MCF 10A (cell line): ENCODE measurements at regions not wholly inside any gene's neighbourhood (a gene's known extent, or its start where the extent isn't known, plus 50 kb on each side); places are given as distances from the start of the nearest gene placed in this dataset.

Experiments used
- BruUV-seq: library from RNA; stranded (reverse); fragments of 400-500 nt; replicated peaks from 2 replicates; lab custom pipeline; 2021; lab: Mats Ljungman, UMichigan
- CTCF ChIA-PET: fragments of 300-600 bp; sonication (Branson Sonifier 250); formaldehyde crosslinking; extraction: SDS; loops from one replicate; lab custom pipeline; 2021; ENCODE audit warnings: antibody characterized with exemption, inconsistent platforms; lab: Yijun Ruan, JAX
- POLR2A ChIA-PET: fragments of 300-600, 350-650 bp; sonication (Branson Sonifier 250); formaldehyde crosslinking; extraction: SDS; loops from one replicate; lab custom pipeline; 2020; ENCODE audit warnings: antibody characterized with exemption, inconsistent platforms; lab: Yijun Ruan, JAX
- DNase-seq: peaks from one replicate; pipeline ENCODE4 v3.0.0-alpha.2; 2018; ENCODE audit not compliant: unreplicated experiment
- H3K27ac Mint-ChIP-seq: one replicate; pipeline ENCODE4 v1.8.0; 2022; ENCODE audit warnings: mild to moderate bottlenecking, low read depth, mixed read lengths; ENCODE audit not compliant: unreplicated experiment
- H3K27me3 Mint-ChIP-seq: one replicate; pipeline ENCODE4 v1.8.0; 2022; ENCODE audit warnings: mixed read lengths; ENCODE audit not compliant: insufficient read depth, unreplicated experiment
- H3K36me3 Mint-ChIP-seq: one replicate; pipeline ENCODE4 v1.8.0; 2022; ENCODE audit warnings: mild to moderate bottlenecking, moderate library complexity, mixed read lengths; ENCODE audit not compliant: insufficient read depth, unreplicated experiment
- H3K4me1 Mint-ChIP-seq: one replicate; pipeline ENCODE4 v1.8.0; 2022; ENCODE audit warnings: mixed read lengths; ENCODE audit not compliant: insufficient read depth, unreplicated experiment
- H3K4me3 Mint-ChIP-seq: one replicate; pipeline ENCODE4 v1.8.0; 2022; ENCODE audit warnings: mild to moderate bottlenecking, moderate library complexity, mixed read lengths; ENCODE audit not compliant: unreplicated experiment
- H3K9me3 Mint-ChIP-seq: one replicate; pipeline ENCODE4 v1.8.0; 2022; ENCODE audit warnings: mixed read lengths; ENCODE audit not compliant: unreplicated experiment
- intact Hi-C: fragments of 100-400 bp; cut with micrococcal nuclease; formaldehyde crosslinking; loops from 2 replicates; pipeline ENCODE4 v1.14.1; 2022
- TF ChIP-seq, protein P1 (sequence below): fragments of 200-600 bp; IDR thresholded peaks from one replicate; pipeline ENCODE4 v1.8.0; 2022; ENCODE audit warnings: antibody characterized with exemption, mild to moderate bottlenecking; ENCODE audit not compliant: unreplicated experiment

DNA sequence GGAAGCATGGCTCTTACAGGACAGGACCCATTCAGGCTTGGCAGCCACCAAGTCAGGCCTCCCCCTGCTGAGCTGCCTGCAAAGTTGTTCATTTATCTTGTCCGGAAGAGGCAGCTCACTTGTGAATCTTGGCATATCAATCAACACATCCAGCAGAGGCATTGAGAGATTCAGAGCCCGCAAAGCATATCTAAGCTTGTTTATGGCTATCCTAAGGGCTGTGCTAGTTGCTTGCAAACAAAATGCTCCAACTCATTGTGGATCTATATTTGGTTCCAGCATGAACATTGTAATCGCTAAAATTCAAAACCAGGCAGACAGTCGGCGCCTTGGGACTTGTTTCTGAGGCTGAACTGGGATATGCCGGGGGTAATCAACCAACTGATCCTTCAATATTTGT, 106.1 kb downstream of the UNC5CL start:
- intact Hi-C loops: no loop called here
- no peaks in the 10 kb centered on the region for H3K27me3 Mint-ChIP-seq
- peaks cover 8% of the 10 kb centered on the region for H3K4me1 Mint-ChIP-seq
- TF ChIP-seq, protein P1, sequence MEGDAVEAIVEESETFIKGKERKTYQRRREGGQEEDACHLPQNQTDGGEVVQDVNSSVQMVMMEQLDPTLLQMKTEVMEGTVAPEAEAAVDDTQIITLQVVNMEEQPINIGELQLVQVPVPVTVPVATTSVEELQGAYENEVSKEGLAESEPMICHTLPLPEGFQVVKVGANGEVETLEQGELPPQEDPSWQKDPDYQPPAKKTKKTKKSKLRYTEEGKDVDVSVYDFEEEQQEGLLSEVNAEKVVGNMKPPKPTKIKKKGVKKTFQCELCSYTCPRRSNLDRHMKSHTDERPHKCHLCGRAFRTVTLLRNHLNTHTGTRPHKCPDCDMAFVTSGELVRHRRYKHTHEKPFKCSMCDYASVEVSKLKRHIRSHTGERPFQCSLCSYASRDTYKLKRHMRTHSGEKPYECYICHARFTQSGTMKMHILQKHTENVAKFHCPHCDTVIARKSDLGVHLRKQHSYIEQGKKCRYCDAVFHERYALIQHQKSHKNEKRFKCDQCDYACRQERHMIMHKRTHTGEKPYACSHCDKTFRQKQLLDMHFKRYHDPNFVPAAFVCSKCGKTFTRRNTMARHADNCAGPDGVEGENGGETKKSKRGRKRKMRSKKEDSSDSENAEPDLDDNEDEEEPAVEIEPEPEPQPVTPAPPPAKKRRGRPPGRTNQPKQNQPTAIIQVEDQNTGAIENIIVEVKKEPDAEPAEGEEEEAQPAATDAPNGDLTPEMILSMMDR: no peak
- H3K36me3 Mint-ChIP-seq: no peaks in the 10 kb centered on the region
- no peak overlapping the region for H3K27ac Mint-ChIP-seq
- ChIA-PET POLR2A (interaction anchor here (0.7 kb wide), 1 partner anchor 1915 kb away, joined by 3 read pairs; no protein-coding TSS in a partner anchor), CTCF (no interaction called here)
- no TSS peak for BruUV-seq
- DNase-seq: no peak
- no peaks in the 10 kb centered on the region for H3K9me3 Mint-ChIP-seq
- H3K4me3 Mint-ChIP-seq: no peak overlapping the region

DNA sequence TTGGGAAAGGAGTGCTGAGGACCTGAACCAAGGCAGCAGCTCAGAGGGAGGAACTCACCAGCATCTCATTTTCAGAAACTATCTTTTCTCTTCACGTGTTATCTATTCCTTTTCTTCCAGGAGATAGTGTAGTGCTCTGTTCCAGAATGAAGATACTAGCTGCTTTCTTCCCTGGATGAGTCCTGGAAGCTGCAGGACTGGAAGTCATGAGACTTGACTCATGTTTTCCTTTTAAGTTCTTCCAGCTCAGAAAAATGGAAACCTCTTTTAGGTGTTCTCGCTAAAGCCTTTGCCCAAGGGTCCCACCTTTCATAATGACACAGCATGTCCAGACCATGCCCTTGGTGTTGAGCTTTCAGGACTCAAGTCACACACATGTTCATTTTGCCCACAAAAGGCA, 106.7 kb downstream of the UNC5CL start:
- H3K9me3 Mint-ChIP-seq: no peaks in the 10 kb centered on the region
- no peak for DNase-seq
- no peaks in the 10 kb centered on the region for H3K27me3 Mint-ChIP-seq
- ChIA-PET CTCF (no interaction called here), POLR2A (no interaction called here)
- no peak overlapping the region for H3K4me3 Mint-ChIP-seq
- TF ChIP-seq, protein P1: no peak
- H3K36me3 Mint-ChIP-seq: no peaks in the 10 kb centered on the region
- intact Hi-C loops: no loop called here
- BruUV-seq: no TSS peak
- no peak overlapping the region for H3K27ac Mint-ChIP-seq
- peaks cover 8% of the 10 kb centered on the region for H3K4me1 Mint-ChIP-seq

DNA sequence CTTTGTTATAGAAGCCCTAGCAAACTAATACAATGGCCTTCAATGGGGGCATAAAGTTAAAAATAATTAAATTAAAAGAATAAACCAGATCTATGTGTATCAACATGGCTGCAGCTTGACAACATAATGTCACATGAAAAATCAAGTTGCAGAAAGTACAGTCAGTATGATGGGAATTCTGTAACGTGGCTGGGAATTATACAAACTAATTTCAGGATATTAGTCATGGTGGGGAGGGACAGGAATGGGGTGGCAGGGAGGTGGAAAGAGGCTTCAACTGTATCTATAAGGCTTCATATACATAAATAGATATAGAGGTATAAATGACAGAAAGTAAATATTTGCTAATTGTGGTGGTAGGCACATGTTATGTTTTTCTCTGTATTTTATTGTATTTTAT, 107.1 kb downstream of the UNC5CL start:
- no TSS peak for BruUV-seq
- intact Hi-C loops: no loop called here
- H3K4me1 Mint-ChIP-seq: peaks cover 7% of the 10 kb centered on the region
- H3K27ac Mint-ChIP-seq: no peak overlapping the region
- H3K9me3 Mint-ChIP-seq: no peaks in the 10 kb centered on the region
- TF ChIP-seq, protein P1: no peak
- ChIA-PET CTCF (no interaction called here), POLR2A (no interaction called here)
- DNase-seq: no peak
- H3K27me3 Mint-ChIP-seq: no peaks in the 10 kb centered on the region
- H3K36me3 Mint-ChIP-seq: no peaks in the 10 kb centered on the region
- no peak overlapping the region for H3K4me3 Mint-ChIP-seq

DNA sequence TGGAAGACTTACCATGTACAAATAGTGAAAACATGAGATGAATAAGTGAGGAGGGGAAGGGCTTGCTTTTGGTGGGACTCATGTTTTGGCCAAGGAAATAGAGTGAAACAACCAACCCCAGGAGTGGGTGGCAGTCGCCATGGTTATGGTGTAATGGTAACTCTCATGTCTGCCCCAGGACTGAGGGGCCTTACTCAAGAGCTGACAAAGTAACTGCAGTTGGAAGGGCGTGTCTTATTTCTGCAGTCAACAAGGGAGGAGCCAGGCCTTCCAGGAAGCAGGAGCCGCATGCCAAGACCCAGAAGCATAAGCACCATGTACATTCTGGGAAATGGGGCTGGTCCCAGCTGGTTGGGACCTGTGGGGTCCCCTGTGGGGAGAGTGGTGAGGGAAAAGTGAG, 108.5 kb downstream of the UNC5CL start:
- CTCF ChIA-PET: no interaction called here
- H3K4me3 Mint-ChIP-seq: no peak overlapping the region
- BruUV-seq: no TSS peak

More for the DNA sequence above, 108.5 kb downstream of the UNC5CL start:
- H3K36me3 Mint-ChIP-seq: no peaks in the 10 kb centered on the region
- no peaks in the 10 kb centered on the region for H3K9me3 Mint-ChIP-seq
- intact Hi-C loops: no loop called here
- no peaks in the 10 kb centered on the region for H3K4me1 Mint-ChIP-seq
- POLR2A ChIA-PET: no interaction called here
- peaks cover under 1% of the 10 kb centered on the region for H3K27me3 Mint-ChIP-seq
- peak; percentile 52 for DNase-seq
- TF ChIP-seq, protein P1: no peak
- no peak overlapping the region for H3K27ac Mint-ChIP-seq
